SH-SY5Y (cell line): ENCODE measurements at regions not wholly inside any gene's neighbourhood (a gene's known extent, or its start where the extent isn't known, plus 50 kb on each side); places are given as distances from the start of the nearest gene placed in this dataset.

Experiments
- GATA2 ChIP-seq: IDR thresholded peaks from 2 replicates; pipeline ENCODE4 v1.6.1; 2011; ENCODE audit warnings: mild to moderate bottlenecking, low read depth, low read length
- GATA3 ChIP-seq: IDR thresholded peaks from 2 replicates; pipeline ENCODE4 v1.6.1; 2011; ENCODE audit warnings: low read depth, mild to moderate bottlenecking, low read length, moderate library complexity

DNA sequence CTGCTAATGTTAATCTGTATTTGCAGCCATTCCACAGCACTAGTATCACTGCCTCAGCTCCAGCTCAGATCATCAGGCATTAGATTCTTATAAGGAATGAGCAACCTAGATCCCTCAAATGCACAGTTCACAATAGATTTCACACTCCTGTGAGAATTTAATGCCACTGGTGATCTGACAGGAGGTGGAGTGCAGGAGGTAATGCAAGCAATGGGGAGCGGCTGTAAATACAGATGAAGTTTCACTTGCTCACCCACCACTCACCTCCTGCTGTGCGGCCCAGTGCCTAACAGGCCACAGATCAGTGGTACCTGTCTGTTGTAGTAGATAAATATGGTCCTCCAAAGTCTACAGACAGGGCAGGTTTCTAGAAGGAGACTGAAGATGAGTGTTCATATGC is 97.7 kb upstream of the TMEFF2 start:
- TF ChIP-seq GATA2 (no peak), GATA3 (no peak)
